WTC11 (cell line): ENCODE measurements at regions not wholly inside any gene's neighbourhood (a gene's known extent, or its start where the extent isn't known, plus 50 kb on each side); places are given as distances from the start of the nearest gene placed in this dataset.

Source experiments
- ATAC-seq: fragments of 200-7000 bp; cut with Tn5 transposase; 2 replicates; pipeline ENCODE4 v1.10.0; 2021; ENCODE audit warnings: mild to moderate bottlenecking, moderate library complexity
- CTCF ChIA-PET: fragments of 300-600 bp; sonication (Branson Sonifier 250); formaldehyde crosslinking; loops from one replicate; lab custom pipeline; 2021; ENCODE audit warnings: antibody characterized with exemption; lab: Charles Lee
- POLR2A ChIA-PET: fragments of 350-600 bp; sonication (Branson Sonifier 250); formaldehyde crosslinking; loops from one replicate; lab custom pipeline; 2021; ENCODE audit warnings: antibody characterized with exemption; lab: Charles Lee
- DNase-seq: peaks from one replicate; pipeline ENCODE4 v3.0.0; 2021; ENCODE audit warnings: low spot score
- H3K27ac Mint-ChIP-seq: 2 replicates; pipeline ENCODE4 v1.8.0; 2021; ENCODE audit warnings: mixed read lengths
- H3K27me3 Mint-ChIP-seq: 2 replicates; pipeline ENCODE4 v1.8.0; 2021; ENCODE audit warnings: low read depth, mild to moderate bottlenecking, moderate library complexity, mixed read lengths
- H3K36me3 Mint-ChIP-seq: 2 replicates; pipeline ENCODE4 v1.8.0; 2021; ENCODE audit warnings: mixed read lengths
- H3K4me1 Mint-ChIP-seq: 2 replicates; pipeline ENCODE4 v1.8.0; 2022; ENCODE audit warnings: mixed read lengths
- H3K4me3 Mint-ChIP-seq: 2 replicates; pipeline ENCODE4 v1.8.0; 2021; ENCODE audit warnings: mild to moderate bottlenecking, moderate library complexity, mixed read lengths
- H3K9me3 Mint-ChIP-seq: 2 replicates; pipeline ENCODE4 v1.8.0; 2021; ENCODE audit warnings: mixed read lengths
- AR ChIP-seq: fragments of 250-450 bp; sonication (Bioruptor Pico); IDR thresholded peaks from 2 replicates; pipeline ENCODE4 v1.9.0; 2021; ENCODE audit warnings: mild to moderate bottlenecking
- ATF3 ChIP-seq: sonication (generic); formaldehyde crosslinking; conservative IDR thresholded peaks from 2 replicates; pipeline ENCODE4 v1.8.1; 2022; ENCODE audit warnings: mild to moderate bottlenecking, missing genetic modification reagents
- CBFB ChIP-seq: sonication (generic); formaldehyde crosslinking; IDR thresholded peaks from 2 replicates; pipeline ENCODE4 v1.8.1; 2022; ENCODE audit warnings: mild to moderate bottlenecking, low read depth, missing genetic modification reagents
- CDX4 ChIP-seq: fragments of 250-450 bp; sonication (Bioruptor Pico); IDR thresholded peaks from 2 replicates; pipeline ENCODE4 v1.9.0; 2021; ENCODE audit warnings: moderate library complexity, mild to moderate bottlenecking, inconsistent platforms, borderline replicate concordance
- E2F4 ChIP-seq: sonication (generic); formaldehyde crosslinking; IDR thresholded peaks from 2 replicates; pipeline ENCODE4 v1.8.1; 2022; ENCODE audit warnings: low read depth, mild to moderate bottlenecking, moderate library complexity, missing genetic modification reagents, borderline replicate concordance
- ELF4 ChIP-seq: sonication (generic); formaldehyde crosslinking; IDR thresholded peaks from 2 replicates; pipeline ENCODE4 v1.8.1; 2022; ENCODE audit warnings: low read depth, mild to moderate bottlenecking, moderate library complexity, missing genetic modification reagents
- EMX1 ChIP-seq: fragments of 250-450 bp; sonication (Bioruptor Pico); IDR thresholded peaks from 2 replicates; pipeline ENCODE4 v1.8.0; 2021; ENCODE audit warnings: mild to moderate bottlenecking
- ETV6 ChIP-seq: sonication (generic); formaldehyde crosslinking; IDR thresholded peaks from 2 replicates; pipeline ENCODE4 v1.8.1; 2022; ENCODE audit warnings: mild to moderate bottlenecking, missing genetic modification reagents
- FOXK1 ChIP-seq: sonication (generic); formaldehyde crosslinking; IDR thresholded peaks from 2 replicates; pipeline ENCODE4 v1.8.0; 2022; ENCODE audit warnings: mild to moderate bottlenecking, moderate library complexity, missing genetic modification reagents
- FOXP1 ChIP-seq: sonication (generic); formaldehyde crosslinking; IDR thresholded peaks from 2 replicates; pipeline ENCODE4 v1.8.0; 2022; ENCODE audit warnings: missing genetic modification reagents, mild to moderate bottlenecking, moderate library complexity, borderline replicate concordance
- HMGA2 ChIP-seq: fragments of 250-450 bp; sonication (Bioruptor Pico); IDR thresholded peaks from 2 replicates; pipeline ENCODE4 v1.4.0; 2021; ENCODE audit warnings: mild to moderate bottlenecking, moderate library complexity
- JUN ChIP-seq: sonication (generic); formaldehyde crosslinking; IDR thresholded peaks from 2 replicates; pipeline ENCODE4 v1.8.0; 2023; ENCODE audit warnings: mild to moderate bottlenecking, missing genetic modification reagents
- MXD4 ChIP-seq: fragments of 250-450 bp; sonication (Bioruptor Pico); IDR thresholded peaks from 2 replicates; pipeline ENCODE4 v1.8.0; 2021; ENCODE audit warnings: mild to moderate bottlenecking, moderate library complexity, borderline replicate concordance
- NFATC4 ChIP-seq: fragments of 250-450 bp; sonication (Bioruptor Pico); IDR thresholded peaks from 2 replicates; pipeline ENCODE4 v1.9.0; 2021; ENCODE audit warnings: mild to moderate bottlenecking
- PREB ChIP-seq: sonication (generic); formaldehyde crosslinking; IDR thresholded peaks from 2 replicates; pipeline ENCODE4 v1.8.1; 2022; ENCODE audit warnings: mild to moderate bottlenecking, missing genetic modification reagents, moderate library complexity, borderline replicate concordance
- SMAD4 ChIP-seq: sonication (generic); formaldehyde crosslinking; IDR thresholded peaks from 2 replicates; pipeline ENCODE4 v1.8.0; 2022; ENCODE audit warnings: mild to moderate bottlenecking, missing genetic modification reagents
- SP1 ChIP-seq: sonication (generic); formaldehyde crosslinking; conservative IDR thresholded peaks from 2 replicates; pipeline ENCODE4 v1.8.1; 2022; ENCODE audit warnings: missing genetic modification reagents
- TEAD1 ChIP-seq: sonication (generic); formaldehyde crosslinking; IDR thresholded peaks from 2 replicates; pipeline ENCODE4 v1.8.0; 2022; ENCODE audit warnings: mild to moderate bottlenecking, missing genetic modification reagents
- TP53 ChIP-seq: sonication (generic); formaldehyde crosslinking; IDR thresholded peaks from 2 replicates; pipeline ENCODE4 v1.8.1; 2023; ENCODE audit warnings: mild to moderate bottlenecking, missing genetic modification reagents
- USF1 ChIP-seq: sonication (generic); formaldehyde crosslinking; IDR thresholded peaks from 2 replicates; pipeline ENCODE4 v1.8.0; 2022; ENCODE audit warnings: mild to moderate bottlenecking, missing genetic modification reagents
- USF2 ChIP-seq: sonication (generic); formaldehyde crosslinking; IDR thresholded peaks from 2 replicates; pipeline ENCODE4 v1.8.1; 2023; ENCODE audit warnings: mild to moderate bottlenecking, missing genetic modification reagents, moderate library complexity
- ZNF232 ChIP-seq: sonication (generic); formaldehyde crosslinking; IDR thresholded peaks from 2 replicates; pipeline ENCODE4 v1.8.0; 2022; ENCODE audit warnings: mild to moderate bottlenecking, missing genetic modification reagents
- ZNF263 ChIP-seq: sonication (generic); formaldehyde crosslinking; IDR thresholded peaks from 2 replicates; pipeline ENCODE4 v1.8.1; 2022; ENCODE audit warnings: low read depth, mild to moderate bottlenecking, moderate library complexity, missing genetic modification reagents
- ZNF396 ChIP-seq: fragments of 250-450 bp; sonication (Bioruptor Pico); IDR thresholded peaks from 2 replicates; pipeline ENCODE4 v1.8.0; 2021; ENCODE audit warnings: mild to moderate bottlenecking, moderate library complexity, borderline replicate concordance
- ZNF532 ChIP-seq: fragments of 250-450 bp; sonication (Bioruptor Pico); IDR thresholded peaks from 2 replicates; pipeline ENCODE4 v1.9.0; 2021; ENCODE audit warnings: mild to moderate bottlenecking, borderline replicate concordance
- ZNF671 ChIP-seq: fragments of 250-450 bp; sonication (Bioruptor Pico); IDR thresholded peaks from 2 replicates; pipeline ENCODE4 v1.8.0; 2021; ENCODE audit warnings: mild to moderate bottlenecking

GRCh38 chr2:40721595-40721994 lies 269.7 kb upstream of the SLC8A1 start:
- Mint-ChIP-seq H3K36me3 (peaks cover 5% of the 10 kb centered on the region), H3K27ac (no peak overlapping the region), H3K4me1 (no peaks in the 10 kb centered on the region), H3K9me3 (peaks cover 9% of the 10 kb centered on the region), H3K4me3 (no peak overlapping the region), H3K27me3 (no peaks in the 10 kb centered on the region)
- TF ChIP-seq JUN (CRISPR knock-in tag), result no peak
- TF ChIP-seq ELF4 (CRISPR knock-in tag), result no peak
- no peak for TF ChIP-seq ZNF263
- TF ChIP-seq MXD4 (CRISPR knock-in tag), result no peak
- TF ChIP-seq ZNF232 (CRISPR knock-in tag), result no peak
- TF ChIP-seq ATF3 (CRISPR knock-in tag), result no peak
- TF ChIP-seq ZNF396 (CRISPR knock-in tag), result no peak
- TF ChIP-seq HMGA2 (CRISPR knock-in tag), result no peak
- TF ChIP-seq CDX4 (CRISPR knock-in tag), result no peak
- no peak for TF ChIP-seq ZNF532 (CRISPR knock-in tag)
- no peak for TF ChIP-seq SMAD4 (CRISPR knock-in tag)
- no peak for TF ChIP-seq CBFB
- TF ChIP-seq USF2, result no peak
- TF ChIP-seq AR (CRISPR knock-in tag), result no peak
- TF ChIP-seq ETV6 (CRISPR knock-in tag), result no peak
- TF ChIP-seq SP1, result no peak
- TF ChIP-seq EMX1 (CRISPR knock-in tag), result no peak
- TF ChIP-seq NFATC4 (CRISPR knock-in tag), result no peak
- no peak for DNase-seq
- ATAC-seq, result no peak
- POLR2A ChIA-PET, result no interaction called here
- CTCF ChIA-PET, result no interaction called here

GRCh38 chr2:40723194-40723593 lies 271.3 kb upstream of the SLC8A1 start:
- Mint-ChIP-seq H3K9me3 (peaks cover 9% of the 10 kb centered on the region), H3K36me3 (peaks cover 5% of the 10 kb centered on the region), H3K27me3 (no peaks in the 10 kb centered on the region), H3K4me3 (no peak overlapping the region), H3K4me1 (no peaks in the 10 kb centered on the region), H3K27ac (no peak overlapping the region)
- ATAC-seq (no peak), DNase-seq (no peak)
- CTCF ChIA-PET, result no interaction called here
- POLR2A ChIA-PET, result no interaction called here
- no peak for TF ChIP-seq TP53 (CRISPR knock-in tag)
- no peak for TF ChIP-seq ZNF671
- TF ChIP-seq E2F4 (CRISPR knock-in tag), result no peak
- TF ChIP-seq ZNF396 (CRISPR knock-in tag), result no peak
- TF ChIP-seq FOXK1 (CRISPR knock-in tag), result no peak
- no peak for TF ChIP-seq USF1 (CRISPR knock-in tag)
- no peak for TF ChIP-seq TEAD1
- TF ChIP-seq FOXP1 (CRISPR knock-in tag), result no peak
- no peak for TF ChIP-seq PREB (CRISPR knock-in tag)
